Right cardiac atrium (tissue), 5 donors: ENCODE measurements at regions not wholly inside any gene's neighbourhood (a gene's known extent, or its start where the extent isn't known, plus 50 kb on each side); places are given as distances from the start of the nearest gene placed in this dataset.
A peak's percentile ranks its signal among the peaks of the same experiment; 100 is the strongest.
"Not testable (repeated sequence)": the region's sequence is repeated elsewhere in the genome, so short reads cannot be mapped to it uniquely, and the experiment has no call there.

Source experiments
- ATAC-seq, 2 donors: fragments of 200-7000 bp; cut with Tn5 transposase; one replicate each; pipeline versions ENCODE4 v1.8.0 to v1.9.1; 2020; ENCODE audit warnings: moderate library complexity in 2 of 2, mild to moderate bottlenecking in 1 of 2
- DNase-seq, 3 donors: peaks; one replicate each; pipeline ENCODE4 v3.0.0-alpha.2; 2020
- H3K27ac ChIP-seq: one replicate; pipeline ENCODE4 v1.5.1; 2013; ENCODE audit warnings: mild to moderate bottlenecking, low read length, control low read depth, moderate library complexity
- H3K27me3 ChIP-seq: one replicate; pipeline ENCODE4 v1.6.1; 2013; ENCODE audit not compliant: control insufficient read depth, insufficient read depth
- H3K4me1 ChIP-seq: one replicate; pipeline ENCODE4 v1.6.1; 2013; ENCODE audit warnings: low read length; ENCODE audit not compliant: control insufficient read depth, insufficient read depth
- H3K4me3 ChIP-seq: one replicate; pipeline ENCODE4 v1.5.1; 2013; ENCODE audit warnings: low read length, control low read depth
- H3K9me3 ChIP-seq: one replicate; pipeline ENCODE4 v1.6.1; 2013; ENCODE audit warnings: low read length; ENCODE audit not compliant: control insufficient read depth
- WGBS: extraction: QIAGEN DNeasy Blood & Tissue Kit; methylation state at CpG from one replicate; pipeline ENCODE4 v1.1.7; 2013; 5-methylcytosine and 5-hydroxymethylcytosine counted together
- intact Hi-C, 4 donors: fragments of 100-400 bp; cut with DNase I; formaldehyde crosslinking; loops; one replicate each; pipeline versions ENCODE4 v1.11.0 to v1.14.0; 2022 to 2023
- donor health status: healthy with polysubstance abuse.
- donor health status: DM: no; HTN: yes; CAD: no.
- donor health status: DM: no; HTN: no; CAD: no.
- donor health status: DM: no; HTN: yes; CAD: no; lungs with severe emphysema.
- donor health status: DM: yes; HTN: yes; CAD: no.

DNA sequence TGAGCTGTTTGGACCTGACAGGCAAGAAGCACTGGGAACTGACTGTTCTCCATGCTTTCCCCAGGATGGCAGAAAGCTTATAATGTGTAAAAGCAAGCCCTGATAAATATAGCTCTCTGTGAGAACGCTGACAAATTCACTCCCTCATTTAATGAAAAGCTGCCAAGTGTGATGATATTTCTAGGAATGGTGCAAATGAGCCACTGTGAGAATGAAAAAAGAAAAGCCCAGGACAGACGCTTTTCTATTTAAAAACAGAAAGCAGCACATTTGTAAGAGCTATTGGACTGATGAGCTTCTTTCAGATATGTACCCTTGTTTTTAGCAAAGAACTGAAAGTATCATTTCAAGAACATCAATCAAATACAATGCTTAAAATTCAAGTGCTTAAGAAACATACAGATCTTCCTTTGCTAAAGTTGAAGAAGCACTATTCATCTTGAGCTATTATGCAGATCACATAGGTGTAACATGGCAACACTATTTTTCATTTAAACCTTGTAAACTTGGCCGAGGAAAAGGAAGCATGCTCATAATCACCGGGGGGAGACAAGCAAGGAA, 842.6 kb upstream of the ACO1 start:
- ATAC-seq: peak; percentile 29 to 76
- intact Hi-C loops: no loop called here
- H3K9me3 ChIP-seq: no peaks in the 10 kb centered on the region
- 26% methylated on average over 4 of the region's 4 CpGs for WGBS
- H3K27me3 ChIP-seq: no peaks in the 10 kb centered on the region
- H3K4me1 ChIP-seq: no peaks in the 10 kb centered on the region
- no peak overlapping the region for H3K4me3 ChIP-seq
- DNase-seq: no peak
- H3K27ac ChIP-seq: no peak overlapping the region

DNA sequence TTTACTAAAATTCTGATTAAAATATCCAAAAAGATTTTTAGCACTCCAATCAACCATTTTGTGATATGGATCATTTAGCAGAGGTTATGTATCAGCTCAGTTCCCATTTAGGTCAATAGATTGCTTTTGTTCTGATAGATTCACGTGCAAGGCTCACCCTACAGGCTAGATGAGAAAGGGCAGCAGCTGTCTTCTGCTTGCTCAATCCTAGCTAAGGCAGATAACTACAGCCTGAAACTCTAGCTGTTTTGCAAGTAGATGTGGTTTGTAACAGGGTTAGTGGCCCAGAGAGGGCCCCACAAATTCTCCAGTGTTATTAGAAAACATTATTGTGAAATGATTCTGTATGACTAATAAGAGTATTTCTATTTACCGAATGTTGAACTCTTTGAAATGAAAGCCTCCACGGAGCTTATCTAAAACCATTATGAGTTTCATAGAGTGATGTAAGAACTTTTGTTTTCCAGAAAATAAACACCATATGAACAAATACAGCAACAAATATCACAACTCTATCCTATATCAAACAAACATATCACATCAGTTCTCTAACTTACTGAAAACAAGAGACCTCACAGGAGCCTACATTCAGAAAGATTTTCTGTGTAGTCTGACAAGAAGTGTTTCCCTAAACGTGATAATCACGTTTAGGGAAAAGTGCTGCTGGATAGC, 841.9 kb upstream of the ACO1 start:
- intact Hi-C loops: no loop called here
- H3K4me3 ChIP-seq: no peak overlapping the region

DNA sequence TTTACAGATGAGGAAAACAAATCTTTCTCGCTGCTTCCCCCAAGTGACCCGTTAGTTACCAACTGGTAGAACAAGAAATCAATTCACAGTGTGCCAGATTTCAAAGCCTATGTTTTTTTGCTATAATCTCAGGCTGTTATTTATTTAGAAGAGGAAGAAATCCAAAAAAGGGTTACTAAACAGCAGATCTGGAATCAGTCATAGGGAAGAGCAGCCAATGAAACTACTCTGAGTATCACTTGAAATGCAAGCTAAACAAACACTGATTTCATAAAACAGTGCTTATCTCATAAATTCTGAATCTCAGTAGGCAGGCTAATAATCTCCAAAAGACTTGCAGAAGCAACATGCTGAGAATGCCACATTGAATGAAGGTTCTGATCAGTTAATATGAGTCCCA, 829.5 kb upstream of the ACO1 start:
- Histone ChIP-seq H3K4me3 (no peak overlapping the region), H3K9me3 (no peaks in the 10 kb centered on the region), H3K4me1 (no peaks in the 10 kb centered on the region), H3K27ac (no peak overlapping the region), H3K27me3 (no peaks in the 10 kb centered on the region)
- WGBS: 45% methylated on average over 2 of the region's 2 CpGs
- intact Hi-C loops: no loop called here
- DNase-seq (no peak), ATAC-seq (no peak)

More for the DNA sequence above, 841.9 kb upstream of the ACO1 start:
- ATAC-seq (peak; percentile 94 to 96), DNase-seq (peak in 1 of 3 donors; percentile 14)
- 26% methylated on average over 5 of the region's 5 CpGs for WGBS
- no peaks in the 10 kb centered on the region for H3K4me1 ChIP-seq
- H3K9me3 ChIP-seq: no peaks in the 10 kb centered on the region
- no peaks in the 10 kb centered on the region for H3K27me3 ChIP-seq
- no peak overlapping the region for H3K27ac ChIP-seq

DNA sequence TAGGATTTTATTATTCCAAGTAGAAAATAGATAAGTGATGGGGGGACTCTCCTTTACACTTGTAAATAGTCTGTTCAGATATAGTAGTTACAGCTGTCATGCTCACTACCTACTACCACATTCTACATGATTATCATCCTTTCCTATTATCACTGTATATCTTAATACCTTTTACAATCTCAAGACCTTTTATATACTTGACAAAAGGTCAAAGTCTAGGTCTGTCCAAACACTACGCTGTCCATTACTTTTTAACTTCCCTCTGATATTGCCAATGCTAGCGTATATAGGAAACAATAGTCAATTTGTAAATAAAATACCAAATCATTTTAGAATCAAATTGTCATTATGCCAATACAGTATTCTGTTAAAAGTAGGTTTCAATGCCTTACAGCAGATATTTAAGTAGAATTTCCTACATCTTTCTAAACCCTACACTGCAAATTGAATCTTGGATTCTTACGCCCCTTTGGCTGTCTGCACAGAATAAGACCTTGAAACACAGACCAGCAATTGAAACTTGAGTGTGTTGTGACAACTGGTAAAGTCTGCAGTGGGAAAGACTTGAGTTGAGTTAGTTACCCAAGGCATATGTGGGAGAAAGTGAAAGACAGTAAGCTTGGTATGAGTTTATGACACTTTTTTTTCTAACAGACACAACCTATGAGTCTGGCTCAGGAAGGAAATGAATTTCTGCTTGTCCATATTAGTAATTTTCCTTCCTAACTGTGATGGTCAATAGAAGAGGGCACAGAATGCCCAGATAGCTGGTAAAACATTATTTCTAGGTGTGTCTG, 827.6 kb upstream of the ACO1 start:
- no peaks in the 10 kb centered on the region for H3K27me3 ChIP-seq
- H3K4me1 ChIP-seq: no peaks in the 10 kb centered on the region
- no peaks in the 10 kb centered on the region for H3K9me3 ChIP-seq
- H3K27ac ChIP-seq: no peak overlapping the region
- ATAC-seq: no peak
- 95% methylated on average over 3 of the region's 3 CpGs for WGBS
- no peak overlapping the region for H3K4me3 ChIP-seq
- no peak for DNase-seq
- intact Hi-C loops: no loop called here

DNA sequence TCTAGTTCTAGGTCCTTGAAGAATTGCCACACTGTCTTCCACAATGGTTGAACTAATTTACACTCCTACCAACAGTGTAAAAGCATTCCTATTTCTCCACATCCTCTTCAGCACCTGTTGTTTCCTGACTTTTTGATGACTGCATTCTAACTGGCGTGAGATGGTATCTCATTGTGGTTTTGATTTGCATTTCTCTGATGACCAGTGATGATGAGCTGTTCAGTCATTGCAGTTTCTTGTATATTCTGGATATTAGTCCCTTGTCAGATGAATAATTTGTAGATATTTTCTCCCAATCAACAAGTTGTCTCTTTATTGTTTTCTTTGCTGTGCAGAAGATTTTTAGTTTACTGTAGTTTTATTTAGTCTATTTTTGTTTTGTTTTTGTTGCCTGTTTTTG, 812.3 kb upstream of the ACO1 start:
- ATAC-seq, intact Hi-C loops, H3K4me1 ChIP-seq, H3K27ac ChIP-seq, H3K9me3 ChIP-seq, H3K27me3 ChIP-seq, H3K4me3 ChIP-seq, DNase-seq: not testable (repeated sequence)
- 80% methylated on average over 1 of the region's 1 CpG for WGBS

DNA sequence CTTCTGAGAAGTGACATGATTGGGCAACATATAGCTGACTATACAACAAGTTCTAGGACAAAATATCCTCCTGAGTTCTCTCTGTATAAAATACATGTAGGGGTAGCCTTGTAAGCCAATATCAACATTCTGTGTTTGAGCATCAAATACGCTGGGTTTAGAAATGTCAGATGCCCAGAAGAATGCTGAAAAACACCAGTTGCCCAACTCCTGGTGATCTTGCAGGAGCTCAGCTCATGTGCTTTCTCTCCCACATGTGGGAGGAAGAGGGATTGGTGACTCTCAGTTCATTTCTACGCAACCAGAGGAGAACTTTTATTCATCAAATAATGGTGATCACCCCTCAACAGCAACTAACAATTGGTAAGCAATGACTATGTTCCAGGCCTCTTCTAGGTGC, 810.9 kb upstream of the ACO1 start:
- DNase-seq (no peak), ATAC-seq (no peak)
- H3K27me3 ChIP-seq: no peaks in the 10 kb centered on the region
- H3K27ac ChIP-seq: no peak overlapping the region
- H3K4me3 ChIP-seq: no peak overlapping the region
- intact Hi-C loops: no loop called here
- 82% methylated on average over 2 of the region's 2 CpGs for WGBS
- no peaks in the 10 kb centered on the region for H3K9me3 ChIP-seq
- no peaks in the 10 kb centered on the region for H3K4me1 ChIP-seq

- intact Hi-C loops: no loop called here
- WGBS: 68% methylated on average over 4 of the region's 4 CpGs
- ATAC-seq (no peak), DNase-seq (no peak)
- Histone ChIP-seq H3K27me3 (no peaks in the 10 kb centered on the region), H3K27ac (no peak overlapping the region), H3K4me3 (no peak overlapping the region), H3K9me3 (no peaks in the 10 kb centered on the region), H3K4me1 (no peaks in the 10 kb centered on the region)
Measured at GRCh38 chr9:31574006-31574765, 810.3 kb upstream of the ACO1 start.

GRCh38 chr9:31582071-31582470, 802.4 kb upstream of the ACO1 start:
- no peaks in the 10 kb centered on the region for H3K9me3 ChIP-seq
- no peaks in the 10 kb centered on the region for H3K4me1 ChIP-seq
- no peaks in the 10 kb centered on the region for H3K27me3 ChIP-seq
- 38% methylated on average over 3 of the region's 3 CpGs for WGBS
- no peak overlapping the region for H3K4me3 ChIP-seq
- no peak overlapping the region for H3K27ac ChIP-seq
- intact Hi-C loops: no loop called here
- DNase-seq (no peak), ATAC-seq (no peak)

DNA sequence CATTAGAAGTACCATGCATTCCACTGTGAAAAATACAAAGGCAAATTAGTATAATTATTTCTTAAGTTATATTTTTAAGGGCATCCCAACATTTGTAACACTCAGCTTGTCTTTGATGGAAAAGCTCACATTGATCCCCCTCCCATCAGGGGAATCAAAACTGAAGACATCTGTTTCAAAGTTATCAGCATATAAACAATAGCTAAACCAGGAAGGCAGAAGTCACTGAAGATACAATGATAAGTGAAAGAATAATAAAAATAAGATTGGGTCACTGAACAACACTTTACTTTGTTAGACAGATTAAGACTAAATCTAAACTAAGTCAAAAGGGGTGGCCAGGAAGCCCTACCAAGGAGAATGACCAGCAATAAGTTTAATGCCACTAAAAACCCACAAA, 801.9 kb upstream of the ACO1 start:
- H3K4me3 ChIP-seq: no peak overlapping the region
- H3K27me3 ChIP-seq: no peaks in the 10 kb centered on the region
- no peak overlapping the region for H3K27ac ChIP-seq
- H3K4me1 ChIP-seq: no peaks in the 10 kb centered on the region
- no peaks in the 10 kb centered on the region for H3K9me3 ChIP-seq
- intact Hi-C loops: no loop called here
- DNase-seq (no peak), ATAC-seq (no peak)

- no peak for ATAC-seq
- Histone ChIP-seq H3K4me3 (no peak overlapping the region), H3K4me1 (no peaks in the 10 kb centered on the region), H3K27ac (no peak overlapping the region), H3K9me3 (no peaks in the 10 kb centered on the region), H3K27me3 (no peaks in the 10 kb centered on the region)
- no peak for DNase-seq
- intact Hi-C loops: no loop called here
Measured at GRCh38 chr9:31585158-31585557, 799.3 kb upstream of the ACO1 start.

DNA sequence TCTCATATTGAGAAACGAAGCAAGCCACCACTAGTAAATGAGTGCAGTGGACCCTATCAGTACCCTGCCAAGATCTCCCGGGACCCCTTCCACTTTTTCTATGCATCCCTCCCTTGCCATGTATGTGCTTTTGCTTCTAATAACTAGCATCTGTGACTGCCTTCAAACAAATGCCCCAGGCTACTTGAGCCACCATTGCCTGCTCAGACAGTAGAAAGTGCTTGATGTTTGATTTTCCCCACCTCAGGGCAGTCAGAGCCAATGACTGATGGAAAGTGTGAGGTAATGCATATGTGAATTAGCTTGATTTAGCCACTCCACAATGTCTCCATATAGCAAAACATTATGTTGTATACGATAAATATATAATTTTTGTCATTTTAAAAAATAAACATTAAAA, 797.3 kb upstream of the ACO1 start:
- Histone ChIP-seq H3K4me1 (no peaks in the 10 kb centered on the region), H3K27me3 (no peaks in the 10 kb centered on the region), H3K9me3 (no peaks in the 10 kb centered on the region), H3K4me3 (no peak overlapping the region), H3K27ac (no peak overlapping the region)
- intact Hi-C loops: no loop called here
- 79% methylated on average over 3 of the region's 3 CpGs for WGBS
- DNase-seq (no peak), ATAC-seq (no peak)
